ENCODE measurements at regions not wholly inside any gene's neighbourhood (a gene's known extent, or its start where the extent isn't known, plus 50 kb on each side); places are given as distances from the start of the nearest gene placed in this dataset.

- DNase-seq (ENCODE audit: low spot score), result no peak
- Histone ChIP-seq H3K9ac (ENCODE audit: low read depth in 1 of 2, low read length in 2 of 2) (no peak overlapping the region), H3K4me3 (ENCODE audit: low read depth in 1 of 3, low read length in 3 of 3) (no peak overlapping the region), H3K27ac (ENCODE audit: low read depth in 1 of 2, low read length in 2 of 2) (no peak overlapping the region), H3K27me3 (ENCODE audit: control insufficient read depth in 4 of 4, insufficient read depth in 4 of 4, low read length in 3 of 4) (no peaks in the 10 kb centered on the region), H3K9me3 (ENCODE audit: control insufficient read depth in 4 of 4, low read length in 3 of 4) (peaks cover 0 to 3% (median 1%) of the 10 kb centered on the region in 4 donors), H3K4me1 (ENCODE audit: control insufficient read depth in 4 of 4, insufficient read depth in 4 of 4, low read length in 3 of 4) (no peaks in the 10 kb centered on the region), H3K36me3 (ENCODE audit: control insufficient read depth in 4 of 4, insufficient read depth in 3 of 4, low read depth in 1 of 4, low read length in 3 of 4) (no peaks in the 10 kb centered on the region)
- TF ChIP-seq RXRA (IDR thresholded peaks at IDR 0.05) (no peak), FOXA1 (IDR thresholded peaks at IDR 0.05) (no peak)
- 46% methylated on average over 1 of the region's 1 CpG for WGBS
Observed at GRCh38 chr10:31689233-31689632, 239.4 kb downstream of the ARHGAP12 start.

GRCh38 chr10:31687663-31688482 lies 240.8 kb downstream of the ARHGAP12 start:
- Histone ChIP-seq H3K4me1 (ENCODE audit: control insufficient read depth in 4 of 4, insufficient read depth in 4 of 4, low read length in 3 of 4) (no peaks in the 10 kb centered on the region), H3K27me3 (ENCODE audit: control insufficient read depth in 4 of 4, insufficient read depth in 4 of 4, low read length in 3 of 4) (no peaks in the 10 kb centered on the region), H3K9me3 (ENCODE audit: control insufficient read depth in 4 of 4, low read length in 3 of 4) (peaks cover under 1 to 10% (median 4%) of the 10 kb centered on the region in 4 donors), H3K27ac (ENCODE audit: low read depth in 1 of 2, low read length in 2 of 2) (no peak overlapping the region), H3K9ac (ENCODE audit: low read depth in 1 of 2, low read length in 2 of 2) (no peak overlapping the region), H3K36me3 (ENCODE audit: control insufficient read depth in 4 of 4, insufficient read depth in 3 of 4, low read depth in 1 of 4, low read length in 3 of 4) (no peaks in the 10 kb centered on the region), H3K4me3 (ENCODE audit: low read depth in 1 of 3, low read length in 3 of 3) (no peak overlapping the region)
- WGBS, result 77% methylated on average over 3 of the region's 3 CpGs
- no peak for TF ChIP-seq TAF1 (conservative IDR thresholded peaks at IDR 0.05)
- no peak for TF ChIP-seq GABPA (IDR thresholded peaks at IDR 0.05 in 1 of 2, conservative IDR thresholded peaks at IDR 0.05 in 1 of 2)
- TF ChIP-seq YY1 (IDR thresholded peaks at IDR 0.05), result no peak
- TF ChIP-seq RXRA (IDR thresholded peaks at IDR 0.05), result no peak
- no peak for TF ChIP-seq HNF4A (conservative IDR thresholded peaks at IDR 0.05)
- no peak for DNase-seq (ENCODE audit: low spot score)

- DNase-seq (ENCODE audit: low spot score), result no peak
- Histone ChIP-seq H3K4me1 (ENCODE audit: control insufficient read depth in 4 of 4, insufficient read depth in 4 of 4, low read length in 3 of 4) (no peaks in the 10 kb centered on the region), H3K9ac (ENCODE audit: low read depth in 1 of 2, low read length in 2 of 2) (no peak overlapping the region), H3K36me3 (ENCODE audit: control insufficient read depth in 4 of 4, insufficient read depth in 3 of 4, low read depth in 1 of 4, low read length in 3 of 4) (no peaks in the 10 kb centered on the region), H3K9me3 (ENCODE audit: control insufficient read depth in 4 of 4, low read length in 3 of 4) (peaks cover 1 to 12% (median 6%) of the 10 kb centered on the region in 4 donors), H3K27me3 (ENCODE audit: control insufficient read depth in 4 of 4, insufficient read depth in 4 of 4, low read length in 3 of 4) (no peaks in the 10 kb centered on the region), H3K27ac (ENCODE audit: low read depth in 1 of 2, low read length in 2 of 2) (no peak overlapping the region), H3K4me3 (ENCODE audit: low read depth in 1 of 3, low read length in 3 of 3) (no peak overlapping the region)
- TF ChIP-seq ATF3 (IDR thresholded peaks at IDR 0.05) (no peak), NR2F2 (IDR thresholded peaks at IDR 0.05) (no peak), RAD21 (IDR thresholded peaks at IDR 0.05) (no peak), JUND (IDR thresholded peaks at IDR 0.05) (no peak), SP1 (IDR thresholded peaks at IDR 0.05) (no peak)
Observed at GRCh38 chr10:31686599-31686998, 242.0 kb downstream of the ARHGAP12 start.

GRCh38 chr10:31683682-31684081 lies 244.9 kb downstream of the ARHGAP12 start:
- no peak overlapping the region for H3K9ac ChIP-seq (ENCODE audit: low read depth in 1 of 2, low read length in 2 of 2)
- H3K9me3 ChIP-seq (ENCODE audit: control insufficient read depth in 4 of 4, low read length in 3 of 4), result peaks cover 1 to 12% (median 6%) of the 10 kb centered on the region in 4 donors
- H3K4me1 ChIP-seq (ENCODE audit: control insufficient read depth in 4 of 4, insufficient read depth in 4 of 4, low read length in 3 of 4), result no peaks in the 10 kb centered on the region
- no peak overlapping the region for H3K4me3 ChIP-seq (ENCODE audit: low read depth in 1 of 3, low read length in 3 of 3)
- H3K36me3 ChIP-seq (ENCODE audit: control insufficient read depth in 4 of 4, insufficient read depth in 3 of 4, low read depth in 1 of 4, low read length in 3 of 4), result no peaks in the 10 kb centered on the region
- 93% methylated on average over 1 of the region's 1 CpG for WGBS
- no peak overlapping the region for H3K27ac ChIP-seq (ENCODE audit: low read depth in 1 of 2, low read length in 2 of 2)
- no peaks in the 10 kb centered on the region for H3K27me3 ChIP-seq (ENCODE audit: control insufficient read depth in 4 of 4, insufficient read depth in 4 of 4, low read length in 3 of 4)
- no peak for DNase-seq (ENCODE audit: low spot score)
- no peak for TF ChIP-seq RXRA (IDR thresholded peaks at IDR 0.05)
- no peak for TF ChIP-seq FOXA1 (IDR thresholded peaks at IDR 0.05)
- TF ChIP-seq RAD21 (IDR thresholded peaks at IDR 0.05), result no peak
- TF ChIP-seq CTCF (IDR thresholded peaks at IDR 0.05; ENCODE audit: low read depth, low read length, missing input control), result no peak
- no peak for TF ChIP-seq MAX (IDR thresholded peaks at IDR 0.05)
- TF ChIP-seq HNF4G (IDR thresholded peaks at IDR 0.05), result no peak
- no peak for TF ChIP-seq YY1 (IDR thresholded peaks at IDR 0.05)
- no peak for TF ChIP-seq REST (IDR thresholded peaks at IDR 0.05)
- no peak for TF ChIP-seq ZBTB33 (IDR thresholded peaks at IDR 0.05)
